PFSK-1 (cell line): ENCODE measurements at regions not wholly inside any gene's neighbourhood (a gene's known extent, or its start where the extent isn't known, plus 50 kb on each side); places are given as distances from the start of the nearest gene placed in this dataset.

ENCODE experiments used
- FOXP2 ChIP-seq: optimal IDR thresholded peaks from 2 replicates; pipeline ENCODE3; 2011; ENCODE audit warnings: borderline replicate concordance, control low read depth, inconsistent platforms; ENCODE audit not compliant: insufficient read depth; ENCODE audit errors: extremely low read length, extremely low read depth
- POLR2AphosphoS5 ChIP-seq: IDR thresholded peaks from 2 replicates; pipeline ENCODE4 v1.6.1; 2012; ENCODE audit warnings: low read depth, mild to moderate bottlenecking, control low read depth, low read length, moderate library complexity
- REST ChIP-seq, 2 experiments: IDR thresholded peaks; 2 replicates each; pipeline versions ENCODE4 v1.6.1 to v1.8.0; 2011 to 2012; ENCODE audit warnings: low read depth in 2 of 2, low read length in 2 of 2, control low read depth in 1 of 2, inconsistent platforms in 1 of 2, mild to moderate bottlenecking in 1 of 2, moderate library complexity in 1 of 2; ENCODE audit not compliant: insufficient read depth in 1 of 2
- SIN3A ChIP-seq: IDR thresholded peaks from 2 replicates; pipeline ENCODE4 v1.6.1; 2012; ENCODE audit warnings: mild to moderate bottlenecking, low read length, moderate library complexity, borderline replicate concordance; ENCODE audit not compliant: insufficient read depth
- TAF1 ChIP-seq: IDR thresholded peaks from 2 replicates; pipeline ENCODE4 v1.6.1; 2012; ENCODE audit warnings: low read length, control low read depth, borderline replicate concordance; ENCODE audit not compliant: insufficient read depth

GRCh38 chr6:144718431-144718830 lies 433.3 kb downstream of the UTRN start:
- TF ChIP-seq TAF1 (no peak), SIN3A (no peak), POLR2AphosphoS5 (no peak)

- TF ChIP-seq SIN3A (no peak), FOXP2 (no peak), POLR2AphosphoS5 (no peak), REST (IDR thresholded peaks at IDR 0.05; ENCODE audit: insufficient read depth in 1 of 2, low read depth in 2 of 2, low read length in 2 of 2) (no peak), TAF1 (no peak)
Observed at GRCh38 chr6:144721232-144721631, 436.1 kb downstream of the UTRN start.

- TF ChIP-seq SIN3A (no peak), POLR2AphosphoS5 (no peak), TAF1 (no peak), FOXP2 (no peak)
Observed at GRCh38 chr6:144722154-144722737, 437.1 kb downstream of the UTRN start.

GRCh38 chr6:144722925-144723324 lies 437.8 kb downstream of the UTRN start:
- TF ChIP-seq SIN3A (no peak), TAF1 (no peak)

GRCh38 chr6:144723431-144723830 lies 438.3 kb downstream of the UTRN start:
- no peak for TF ChIP-seq REST (IDR thresholded peaks at IDR 0.05; ENCODE audit: insufficient read depth in 1 of 2, low read depth in 2 of 2, low read length in 2 of 2)
- TF ChIP-seq POLR2AphosphoS5: no peak
- TF ChIP-seq TAF1: no peak
- TF ChIP-seq SIN3A: no peak
- no peak for TF ChIP-seq FOXP2

- TF ChIP-seq POLR2AphosphoS5 (no peak), SIN3A (no peak), FOXP2 (no peak), TAF1 (no peak), REST (IDR thresholded peaks at IDR 0.05; ENCODE audit: insufficient read depth in 1 of 2, low read depth in 2 of 2, low read length in 2 of 2) (no peak)
Observed at GRCh38 chr6:144724818-144725217, 439.7 kb downstream of the UTRN start.

- TF ChIP-seq REST (IDR thresholded peaks at IDR 0.05; ENCODE audit: insufficient read depth in 1 of 2, low read depth in 2 of 2, low read length in 2 of 2) (no peak), FOXP2 (no peak), POLR2AphosphoS5 (no peak), SIN3A (no peak), TAF1 (no peak)
Observed at GRCh38 chr6:144725736-144726522, 440.8 kb downstream of the UTRN start.
